HG03378 (cell line): ENCODE measurements at regions not wholly inside any gene's neighbourhood (a gene's known extent, or its start where the extent isn't known, plus 50 kb on each side); places are given as distances from the start of the nearest gene placed in this dataset.

Experiments used
- ATAC-seq: cut with Tn5 transposase; IDR thresholded peaks from one replicate; pipeline ENCODE4 v1.9.1; 2021; ENCODE audit warnings: mild to moderate bottlenecking, moderate library complexity; ENCODE audit not compliant: unreplicated experiment

DNA sequence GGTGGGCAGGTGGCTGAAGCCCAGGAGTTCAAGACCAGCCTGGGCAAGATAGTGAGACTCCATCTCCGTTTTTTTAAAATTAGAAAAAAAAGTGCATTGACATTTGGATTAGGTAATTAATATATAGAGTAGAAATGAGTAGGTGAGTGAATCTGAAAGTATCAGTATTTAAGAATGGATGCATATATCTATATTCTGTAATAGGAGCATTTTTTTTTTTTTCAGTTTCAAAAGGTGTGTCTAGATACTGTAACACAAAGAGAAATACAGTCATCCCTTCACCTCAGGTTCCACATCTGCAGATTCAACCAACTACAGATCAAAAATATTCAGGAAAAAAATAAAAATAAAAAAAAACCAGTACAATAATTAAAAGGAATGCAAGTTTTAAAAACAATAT lies 50.8 kb downstream of the RBM27 start:
- no peak for ATAC-seq

DNA sequence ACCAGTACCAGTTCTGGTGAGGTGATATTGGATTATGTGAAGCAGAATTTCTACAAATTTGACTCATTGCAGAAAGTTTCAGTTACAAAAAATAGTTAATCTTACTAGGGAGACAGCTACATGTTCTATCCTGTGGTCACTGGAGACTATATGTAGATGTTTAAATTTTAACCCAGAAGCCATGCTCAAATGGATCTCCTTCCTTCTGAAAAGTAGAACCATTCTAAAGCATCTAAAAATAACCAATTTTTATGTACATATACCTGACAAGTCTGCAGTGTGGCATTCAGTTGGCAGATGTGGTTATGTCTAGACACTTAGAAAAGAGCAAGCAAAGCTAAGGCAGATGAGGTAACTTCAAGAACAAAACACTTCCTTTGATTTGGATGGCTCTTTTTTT lies 65.5 kb upstream of the POU4F3 start:
- peak; percentile 79 for ATAC-seq

DNA sequence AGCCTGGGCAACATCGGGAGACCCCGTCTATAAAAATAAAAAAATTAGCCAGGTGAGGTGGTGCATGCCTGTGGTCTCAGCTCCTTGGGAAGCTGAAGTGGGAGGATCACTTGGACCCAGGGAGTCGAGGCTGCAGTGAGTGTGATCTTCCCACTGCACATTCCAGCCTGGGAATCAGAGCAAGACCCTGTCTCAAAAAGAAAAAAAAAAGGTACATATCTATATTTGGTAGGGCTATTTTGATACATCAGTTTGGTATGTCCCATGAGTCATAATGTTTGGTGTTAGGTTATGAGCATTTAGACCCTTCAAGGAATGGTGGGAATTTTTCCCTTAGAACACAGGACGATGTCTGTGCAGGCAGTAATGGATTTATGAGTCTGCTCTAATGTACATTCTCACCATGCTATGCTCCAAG lies 55.3 kb upstream of the POU4F3 start:
- ATAC-seq, result no peak

DNA sequence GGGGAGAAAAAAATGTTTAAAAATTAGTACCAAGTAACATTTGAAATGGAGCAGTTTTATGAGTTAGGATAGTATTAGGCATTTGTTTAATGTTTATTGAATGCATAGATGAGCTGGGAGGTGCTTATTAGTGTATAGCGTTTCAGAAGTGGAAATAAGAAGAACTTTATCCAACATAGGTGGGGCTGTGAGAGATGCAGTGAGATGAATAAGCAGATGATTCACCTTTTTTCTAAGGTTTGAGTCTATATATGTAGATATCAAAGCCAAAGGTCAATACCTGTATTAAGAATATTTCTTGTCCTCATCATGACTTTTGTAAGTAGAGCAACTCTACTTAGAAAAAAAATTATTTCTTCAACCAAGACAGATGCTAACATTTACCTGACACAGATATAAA lies 54.6 kb upstream of the POU4F3 start:
- ATAC-seq, result no peak
